Sigmoid colon (tissue), 6 donors: ENCODE measurements at regions not wholly inside any gene's neighbourhood (a gene's known extent, or its start where the extent isn't known, plus 50 kb on each side); places are given as distances from the start of the nearest gene placed in this dataset.

Experiments
- DNase-seq: peaks from one replicate; pipeline ENCODE4 v3.0.0-alpha.2; 2019
- H3K27ac ChIP-seq, 4 donors: fragments of 200-600 bp; sonication (generic); one replicate each; pipeline ENCODE4 v1.5.1; 2016 to 2019; ENCODE audit warnings: mild to moderate bottlenecking in 1 of 4
- H3K27me3 ChIP-seq, 3 donors: fragments of 200-600 bp; sonication (generic); one replicate each; pipeline ENCODE4 v1.5.1; 2019; ENCODE audit warnings: mild to moderate bottlenecking in 1 of 3
- H3K36me3 ChIP-seq, 4 donors: fragments of 200-600 bp; sonication (generic); one replicate each; pipeline ENCODE4 v1.5.1; 2016 to 2019
- H3K4me1 ChIP-seq, 4 donors: fragments of 200-600 bp; sonication (generic); one replicate each; pipeline ENCODE4 v1.5.1; 2017 to 2019
- H3K4me3 ChIP-seq, 4 donors: fragments of 200-600 bp; sonication (generic); one replicate each; pipeline ENCODE4 v1.5.1; 2017 to 2019; ENCODE audit warnings: mild to moderate bottlenecking in 2 of 4, moderate library complexity in 1 of 4
- H3K9me3 ChIP-seq, 4 donors: fragments of 200-600 bp in 3 of 4; sonication (generic) in 3 of 4; one replicate each; pipeline versions ENCODE4 v1.5.1 to v1.6.1; 2013 to 2019
- CTCF ChIP-seq, 4 experiments: fragments of 450-650 bp in 3 of 4; fragments of 200-600 bp in 1 of 4; IDR thresholded peaks; one replicate each; pipeline ENCODE4 v1.5.1; 2016 to 2019; ENCODE audit warnings: antibody characterized with exemption in 4 of 4, mild to moderate bottlenecking in 3 of 4, moderate library complexity in 2 of 4
- EP300 ChIP-seq, 4 donors: sonication (generic); formaldehyde crosslinking; IDR thresholded peaks; one replicate each; pipeline ENCODE4 v1.6.1; 2017; ENCODE audit warnings: antibody characterized with exemption in 4 of 4
- POLR2A ChIP-seq, 2 donors: fragments of 450-650 bp; IDR thresholded peaks; one replicate each; pipeline ENCODE4 v1.6.1; 2016; ENCODE audit warnings: antibody characterized with exemption in 2 of 2, mild to moderate bottlenecking in 2 of 2, moderate library complexity in 2 of 2
- POLR2AphosphoS5 ChIP-seq, 4 donors: sonication (generic); formaldehyde crosslinking; IDR thresholded peaks; one replicate each; pipeline ENCODE4 v1.6.1; 2017; ENCODE audit warnings: antibody characterized with exemption in 4 of 4
- WGBS, 2 donors: extraction: QIAGEN DNeasy Blood & Tissue Kit; methylation state at CpG; one replicate each; pipeline ENCODE4 v1.1.7; 2013; 5-methylcytosine and 5-hydroxymethylcytosine counted together
- intact Hi-C: fragments of 100-400 bp; cut with DNase I; formaldehyde crosslinking; loops from one replicate; pipeline ENCODE4 v1.15.1; 2023
- donor health status: healthy with polysubstance abuse.
- donor health status: healthy.

GRCh38 chr15:97817276-97817890 is 143.1 kb upstream of the ARRDC4 start:
- Histone ChIP-seq H3K4me1 (no peaks in the 10 kb centered on the region), H3K4me3 (no peak overlapping the region), H3K27me3 (no peaks in the 10 kb centered on the region), H3K36me3 (no peaks in the 10 kb centered on the region), H3K9me3 (no peaks in the 10 kb centered on the region), H3K27ac (no peak overlapping the region)
- TF ChIP-seq CTCF (IDR thresholded peaks at IDR 0.05) (no peak), EP300 (IDR thresholded peaks at IDR 0.05) (no peak), POLR2AphosphoS5 (IDR thresholded peaks at IDR 0.05) (no peak), POLR2A (IDR thresholded peaks at IDR 0.05) (no peak)
- no peak for DNase-seq
- 57 to 63% methylated on average over 9 of the region's 9 CpGs for WGBS, 2 donors
- intact Hi-C loops, result no loop called here

- Histone ChIP-seq H3K4me3 (no peak overlapping the region), H3K36me3 (no peaks in the 10 kb centered on the region), H3K27ac (no peak overlapping the region), H3K27me3 (no peaks in the 10 kb centered on the region), H3K9me3 (no peaks in the 10 kb centered on the region), H3K4me1 (peaks cover 0 to 11% (median 7%) of the 10 kb centered on the region in 4 donors)
- intact Hi-C loops, result no loop called here
- no peak for TF ChIP-seq CTCF (IDR thresholded peaks at IDR 0.05)
- no peak for TF ChIP-seq EP300 (IDR thresholded peaks at IDR 0.05)
- no peak for TF ChIP-seq POLR2AphosphoS5 (IDR thresholded peaks at IDR 0.05)
- no peak for TF ChIP-seq POLR2A (IDR thresholded peaks at IDR 0.05)
- WGBS, 2 donors, result 19 to 68% methylated on average over 4 of the region's 4 CpGs
- DNase-seq, result no peak
Observed at GRCh38 chr15:97836003-97836402, 124.5 kb upstream of the ARRDC4 start.

- H3K9me3 ChIP-seq, result no peaks in the 10 kb centered on the region
- H3K4me1 ChIP-seq, result peaks cover 0 to 11% (median 7%) of the 10 kb centered on the region in 4 donors
- no peaks in the 10 kb centered on the region for H3K36me3 ChIP-seq
- DNase-seq, result no peak
- no peak for TF ChIP-seq POLR2AphosphoS5 (IDR thresholded peaks at IDR 0.05)
- TF ChIP-seq POLR2A (IDR thresholded peaks at IDR 0.05), result no peak
- no peak for TF ChIP-seq EP300 (IDR thresholded peaks at IDR 0.05)
- no peak for TF ChIP-seq CTCF (IDR thresholded peaks at IDR 0.05)
- intact Hi-C loops, result no loop called here
- no peak overlapping the region for H3K27ac ChIP-seq
- no peak overlapping the region for H3K4me3 ChIP-seq
- no peaks in the 10 kb centered on the region for H3K27me3 ChIP-seq
- WGBS, 2 donors, result 68 to 86% methylated on average over 5 of the region's 5 CpGs
Observed at GRCh38 chr15:97837896-97838295, 122.6 kb upstream of the ARRDC4 start.

- no peaks in the 10 kb centered on the region for H3K27me3 ChIP-seq
- no peak overlapping the region for H3K27ac ChIP-seq
- no peaks in the 10 kb centered on the region for H3K9me3 ChIP-seq
- TF ChIP-seq CTCF (IDR thresholded peaks at IDR 0.05) (no peak), POLR2AphosphoS5 (IDR thresholded peaks at IDR 0.05) (no peak), EP300 (IDR thresholded peaks at IDR 0.05) (no peak), POLR2A (IDR thresholded peaks at IDR 0.05) (no peak)
- H3K36me3 ChIP-seq, result no peaks in the 10 kb centered on the region
- 88 to 89% methylated on average over 16 of the region's 16 CpGs for WGBS, 2 donors
- intact Hi-C loops, result no loop called here
- peaks cover 0 to 11% (median 7%) of the 10 kb centered on the region in 4 donors for H3K4me1 ChIP-seq
- no peak overlapping the region for H3K4me3 ChIP-seq
- DNase-seq, result no peak
Observed at GRCh38 chr15:97838606-97839210, 121.8 kb upstream of the ARRDC4 start.
